Panc1 (cell line): ENCODE measurements at regions not wholly inside any gene's neighbourhood (a gene's known extent, or its start where the extent isn't known, plus 50 kb on each side); places are given as distances from the start of the nearest gene placed in this dataset.
A peak's percentile ranks its signal among the peaks of the same experiment; 100 is the strongest.

ENCODE experiments used
- ATAC-seq: fragments of 200-7000 bp; cut with Tn5 transposase; 2 replicates; pipeline ENCODE4 v1.9.1; 2020; ENCODE audit warnings: mild to moderate bottlenecking, moderate library complexity
- BruUV-seq: library from RNA; stranded (reverse); fragments of 400-500 nt; replicated peaks from 2 replicates; lab custom pipeline; 2021; lab: Mats Ljungman, UMichigan
- CTCF ChIA-PET: fragments of 300-600 bp; sonication (Branson Sonifier 250); formaldehyde crosslinking; loops from one replicate; lab custom pipeline; 2022; ENCODE audit warnings: antibody characterized with exemption; lab: Charles Lee
- POLR2A ChIA-PET: fragments of 300-600 bp; sonication (Branson Sonifier 250); formaldehyde crosslinking; loops from one replicate; lab custom pipeline; 2022; ENCODE audit warnings: antibody characterized with exemption; lab: Charles Lee
- DNase-seq: peaks from one replicate; pipeline ENCODE4 v3.0.0-alpha.2; 2010; ENCODE audit warnings: low read depth, low spot score
- H3K27ac ChIP-seq: 2 replicates; pipeline ENCODE4 v1.5.1; 2011; ENCODE audit warnings: mild to moderate bottlenecking, low read length, inconsistent platforms
- H3K27me3 ChIP-seq: fragments of 200-500 bp; sonication (Bioruptor generic); 2 replicates; pipeline ENCODE4 v1.6.0; 2014; ENCODE audit warnings: low read length, inconsistent platforms; ENCODE audit not compliant: control insufficient read depth, insufficient read depth
- H3K36me3 ChIP-seq: fragments of 200-500 bp; sonication (Bioruptor generic); 2 replicates; pipeline ENCODE4 v1.5.1; 2014; ENCODE audit warnings: inconsistent platforms, mild to moderate bottlenecking, low read length, moderate library complexity; ENCODE audit not compliant: control insufficient read depth, insufficient read depth
- H3K4me1 ChIP-seq: 2 replicates; pipeline ENCODE4 v1.5.1; 2011; ENCODE audit warnings: inconsistent platforms, mild to moderate bottlenecking, low read length, moderate library complexity; ENCODE audit not compliant: control insufficient read depth, insufficient read depth
- H3K4me3 ChIP-seq, 2 experiments: 2 replicates each; pipeline ENCODE4 v1.5.1; 2011 to 2012; ENCODE audit warnings: low read depth in 2 of 2, low read length in 2 of 2, mild to moderate bottlenecking in 2 of 2, inconsistent platforms in 1 of 2, moderate library complexity in 1 of 2
- H3K9me3 ChIP-seq: fragments of 200-500 bp; sonication (Bioruptor generic); 2 replicates; pipeline ENCODE4 v1.5.1; 2014; ENCODE audit warnings: low read depth, mild to moderate bottlenecking, inconsistent platforms, low read length, moderate library complexity; ENCODE audit not compliant: control insufficient read depth, insufficient read depth
- CTCF ChIP-seq: fragments of 450-650 bp; IDR thresholded peaks from 2 replicates; pipeline ENCODE4 v1.5.1; 2017; ENCODE audit warnings: mild to moderate bottlenecking
- POLR2AphosphoS5 ChIP-seq: IDR thresholded peaks from 2 replicates; pipeline ENCODE4 v1.6.1; 2012; ENCODE audit warnings: mild to moderate bottlenecking, low read depth, low read length, moderate library complexity
- SIN3A ChIP-seq: IDR thresholded peaks from 2 replicates; pipeline ENCODE4 v1.6.1; 2012; ENCODE audit warnings: low read depth, mild to moderate bottlenecking, low read length, moderate library complexity, borderline replicate concordance; ENCODE audit not compliant: insufficient read depth
- TCF7L2 ChIP-seq: IDR thresholded peaks from 2 replicates; pipeline ENCODE4 v1.6.1; 2011; ENCODE audit warnings: mild to moderate bottlenecking, low read depth, low read length, inconsistent platforms
- in situ Hi-C: cut with HindIII; loops from 2 replicates; pipeline ENCODE4 v1.10.0; 2016; ENCODE audit warnings: low sequenced_read_pairs, low pct_unique_long_range_greater_than_20kb
- intact Hi-C: fragments of 100-400 bp; cut with micrococcal nuclease; formaldehyde crosslinking; loops from one replicate; pipeline ENCODE4 v1.10.0; 2022; ENCODE audit not compliant: unreplicated experiment
- TF ChIP-seq, protein P1 (sequence below), 2 experiments: IDR thresholded peaks; 2 replicates each; pipeline ENCODE4 v1.6.1; 2011 to 2012; ENCODE audit warnings: low read depth in 2 of 2, control low read depth in 1 of 2, low read length in 1 of 2, mild to moderate bottlenecking in 1 of 2, moderate library complexity in 1 of 2; ENCODE audit not compliant: insufficient read depth in 1 of 2

DNA sequence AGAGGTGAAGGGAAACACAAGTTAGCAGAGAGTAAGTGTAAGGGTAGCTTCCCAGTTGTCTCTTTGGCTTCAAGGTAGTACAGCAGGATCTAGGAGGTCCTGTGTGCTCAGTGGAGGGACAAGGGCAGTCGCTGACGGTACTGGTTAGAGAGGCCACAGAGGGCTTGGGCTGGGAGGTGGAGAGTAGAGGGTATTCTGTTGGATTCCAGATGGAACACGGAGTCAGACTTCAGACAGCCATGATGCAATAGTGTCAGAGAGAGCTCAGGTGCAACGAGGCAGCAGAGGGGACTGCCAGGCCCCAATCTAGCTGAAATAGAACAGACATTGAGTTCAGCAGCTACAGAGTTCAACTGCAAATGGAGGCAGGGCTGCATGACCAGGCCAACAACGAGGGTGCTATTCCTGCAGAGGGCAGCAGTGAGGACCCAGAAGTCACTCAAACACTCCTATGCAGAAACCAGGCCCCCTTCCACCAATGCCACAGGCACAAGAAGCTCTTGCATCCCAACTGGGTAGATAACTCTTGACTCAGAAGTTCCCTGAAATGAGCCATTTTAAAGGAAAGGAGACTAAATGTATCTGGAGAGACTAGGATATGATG lies 325.0 kb upstream of the ESRRG start:
- intact Hi-C loops, result no loop called here
- Histone ChIP-seq H3K27me3 (no peaks in the 10 kb centered on the region), H3K36me3 (no peaks in the 10 kb centered on the region), H3K4me3 (no peak overlapping the region), H3K27ac (no peak overlapping the region), H3K9me3 (no peaks in the 10 kb centered on the region), H3K4me1 (no peaks in the 10 kb centered on the region)
- TF ChIP-seq CTCF (0 out of 2 replicates have a peak, but pooled peaks have one; percentile 14), TCF7L2 (no peak)
- in situ Hi-C loops, result no loop called here
- ATAC-seq (no peak), DNase-seq (no peak)
- POLR2A ChIA-PET, result no interaction called here
- no TSS peak for BruUV-seq
- CTCF ChIA-PET, result no interaction called here

- no peaks in the 10 kb centered on the region for H3K36me3 ChIP-seq
- no peak overlapping the region for H3K27ac ChIP-seq
- no peaks in the 10 kb centered on the region for H3K9me3 ChIP-seq
- no TSS peak for BruUV-seq
- CTCF ChIA-PET, result no interaction called here
- no peaks in the 10 kb centered on the region for H3K27me3 ChIP-seq
- TF ChIP-seq TCF7L2 (no peak), POLR2AphosphoS5 (no peak), CTCF (no peak), SIN3A (no peak)
- TF ChIP-seq, protein P1, sequence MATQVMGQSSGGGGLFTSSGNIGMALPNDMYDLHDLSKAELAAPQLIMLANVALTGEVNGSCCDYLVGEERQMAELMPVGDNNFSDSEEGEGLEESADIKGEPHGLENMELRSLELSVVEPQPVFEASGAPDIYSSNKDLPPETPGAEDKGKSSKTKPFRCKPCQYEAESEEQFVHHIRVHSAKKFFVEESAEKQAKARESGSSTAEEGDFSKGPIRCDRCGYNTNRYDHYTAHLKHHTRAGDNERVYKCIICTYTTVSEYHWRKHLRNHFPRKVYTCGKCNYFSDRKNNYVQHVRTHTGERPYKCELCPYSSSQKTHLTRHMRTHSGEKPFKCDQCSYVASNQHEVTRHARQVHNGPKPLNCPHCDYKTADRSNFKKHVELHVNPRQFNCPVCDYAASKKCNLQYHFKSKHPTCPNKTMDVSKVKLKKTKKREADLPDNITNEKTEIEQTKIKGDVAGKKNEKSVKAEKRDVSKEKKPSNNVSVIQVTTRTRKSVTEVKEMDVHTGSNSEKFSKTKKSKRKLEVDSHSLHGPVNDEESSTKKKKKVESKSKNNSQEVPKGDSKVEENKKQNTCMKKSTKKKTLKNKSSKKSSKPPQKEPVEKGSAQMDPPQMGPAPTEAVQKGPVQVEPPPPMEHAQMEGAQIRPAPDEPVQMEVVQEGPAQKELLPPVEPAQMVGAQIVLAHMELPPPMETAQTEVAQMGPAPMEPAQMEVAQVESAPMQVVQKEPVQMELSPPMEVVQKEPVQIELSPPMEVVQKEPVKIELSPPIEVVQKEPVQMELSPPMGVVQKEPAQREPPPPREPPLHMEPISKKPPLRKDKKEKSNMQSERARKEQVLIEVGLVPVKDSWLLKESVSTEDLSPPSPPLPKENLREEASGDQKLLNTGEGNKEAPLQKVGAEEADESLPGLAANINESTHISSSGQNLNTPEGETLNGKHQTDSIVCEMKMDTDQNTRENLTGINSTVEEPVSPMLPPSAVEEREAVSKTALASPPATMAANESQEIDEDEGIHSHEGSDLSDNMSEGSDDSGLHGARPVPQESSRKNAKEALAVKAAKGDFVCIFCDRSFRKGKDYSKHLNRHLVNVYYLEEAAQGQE (IDR thresholded peaks at IDR 0.05; ENCODE audit: insufficient read depth in 1 of 2, low read depth in 2 of 2, low read length in 1 of 2), result no peak
- intact Hi-C loops, result no loop called here
- POLR2A ChIA-PET, result no interaction called here
- DNase-seq, result no peak
- no peak for ATAC-seq
- H3K4me3 ChIP-seq, result no peak overlapping the region
- H3K4me1 ChIP-seq, result no peaks in the 10 kb centered on the region
- in situ Hi-C loops, result no loop called here
These were observed 317.7 kb upstream of the ESRRG start for GRCh38 chr1:217040711-217041455.
